H1 (cell line): ENCODE measurements at regions not wholly inside any gene's neighbourhood (a gene's known extent, or its start where the extent isn't known, plus 50 kb on each side); places are given as distances from the start of the nearest gene placed in this dataset.

ENCODE experiments used
- CEBPB ChIP-seq: IDR thresholded peaks from 2 replicates; pipeline ENCODE4 v1.6.1; 2012; ENCODE audit warnings: low read depth, low read length
- GTF2F1 ChIP-seq: IDR thresholded peaks from 2 replicates; pipeline ENCODE4 v1.6.1; 2012; ENCODE audit warnings: low read depth, low read length, improper control_type of control experiment, borderline replicate concordance
- JUN ChIP-seq: IDR thresholded peaks from 2 replicates; pipeline ENCODE4 v1.6.1; 2011; ENCODE audit warnings: low read depth, mild to moderate bottlenecking, improper control_type of control experiment, low read length
- KDM1A ChIP-seq: fragments of 200-600, 300-600 bp; sonication (generic); IDR thresholded peaks from 2 replicates; pipeline ENCODE4 v1.7.1; 2016; ENCODE audit warnings: mild to moderate bottlenecking, low read length, borderline replicate concordance
- POLR2A ChIP-seq, 2 experiments: IDR thresholded peaks; 1 replicate in 1 of 2; 2 replicates in 1 of 2; pipeline ENCODE4 v1.6.1; 2011; ENCODE audit warnings: low read depth in 2 of 2, low read length in 2 of 2, mild to moderate bottlenecking in 2 of 2; ENCODE audit errors: control extremely low read depth in 1 of 2
- USF2 ChIP-seq: IDR thresholded peaks from 2 replicates; pipeline ENCODE4 v1.6.1; 2011; ENCODE audit warnings: low read length, improper control_type of control experiment

GRCh38 chr21:16047904-16048303, 318.1 kb downstream of the USP25 start (continued):
- no peak for TF ChIP-seq POLR2A (IDR thresholded peaks at IDR 0.05; ENCODE audit: control extremely low read depth in 1 of 2, low read depth in 2 of 2, low read length in 2 of 2)
- TF ChIP-seq USF2 = no peak
- TF ChIP-seq JUN = no peak
- TF ChIP-seq KDM1A = no peak
- TF ChIP-seq GTF2F1 = no peak
- TF ChIP-seq CEBPB = no peak
